AG10803 (cell line): ENCODE measurements at regions not wholly inside any gene's neighbourhood (a gene's known extent, or its start where the extent isn't known, plus 50 kb on each side); places are given as distances from the start of the nearest gene placed in this dataset.

Experiments used
- DNase-seq: peaks from one replicate; pipeline ENCODE4 v3.0.0; 2010; ENCODE audit warnings: low read depth
- H3K4me3 ChIP-seq: 2 replicates; pipeline ENCODE4 v1.5.1; 2011; ENCODE audit warnings: mild to moderate bottlenecking, low read length, control low read depth
- CTCF ChIP-seq: conservative IDR thresholded peaks from 2 replicates; pipeline ENCODE4 v1.5.1; 2011; ENCODE audit warnings: mild to moderate bottlenecking, low read length, control low read depth, inconsistent platforms

- no peak for DNase-seq
- no peak for TF ChIP-seq CTCF
- no peak overlapping the region for H3K4me3 ChIP-seq
Measured at GRCh38 chr13:26465514-26465913, 92.0 kb upstream of the WASF3 start.

- DNase-seq: no peak
- TF ChIP-seq CTCF: no peak
- H3K4me3 ChIP-seq: no peak overlapping the region
Measured at GRCh38 chr13:26465954-26466353, 91.5 kb upstream of the WASF3 start.

- no peak for TF ChIP-seq CTCF
- no peak overlapping the region for H3K4me3 ChIP-seq
- no peak for DNase-seq
Measured at GRCh38 chr13:26468265-26468801, 89.2 kb upstream of the WASF3 start.

GRCh38 chr13:26469602-26470001 lies 87.9 kb upstream of the WASF3 start:
- H3K4me3 ChIP-seq: no peak overlapping the region
- TF ChIP-seq CTCF: no peak
- no peak for DNase-seq

- no peak overlapping the region for H3K4me3 ChIP-seq
- DNase-seq: no peak
- no peak for TF ChIP-seq CTCF
Measured at GRCh38 chr13:26471807-26472206, 85.7 kb upstream of the WASF3 start.

GRCh38 chr13:26473571-26474230 lies 83.8 kb upstream of the WASF3 start:
- no peak for TF ChIP-seq CTCF
- no peak overlapping the region for H3K4me3 ChIP-seq
- no peak for DNase-seq

- no peak overlapping the region for H3K4me3 ChIP-seq
- no peak for DNase-seq
- TF ChIP-seq CTCF: no peak
Measured at GRCh38 chr13:26474286-26474685, 83.2 kb upstream of the WASF3 start.
